Adrenal gland (tissue), 5 donors: ENCODE measurements at regions not wholly inside any gene's neighbourhood (a gene's known extent, or its start where the extent isn't known, plus 50 kb on each side); places are given as distances from the start of the nearest gene placed in this dataset.

Experiments
- CTCF ChIP-seq, 6 experiments: fragments of 450-650 bp in 4 of 6; fragments of 200-600 bp in 2 of 6; sonication (generic) in 1 of 6; IDR thresholded peaks; 1 replicate in 5 of 6; 2 replicates in 1 of 6; pipeline versions ENCODE4 v1.5.1 to v1.8.0; 2016 to 2021; ENCODE audit warnings: antibody characterized with exemption in 6 of 6, mild to moderate bottlenecking in 2 of 6, moderate library complexity in 1 of 6
- POLR2A ChIP-seq, 2 donors: fragments of 450-650 bp; IDR thresholded peaks; one replicate each; pipeline ENCODE4 v1.6.1; 2017; ENCODE audit warnings: antibody characterized with exemption in 2 of 2, mild to moderate bottlenecking in 2 of 2, moderate library complexity in 1 of 2
- donor health status: DM: no; HTN: no; CAD: no.

DNA sequence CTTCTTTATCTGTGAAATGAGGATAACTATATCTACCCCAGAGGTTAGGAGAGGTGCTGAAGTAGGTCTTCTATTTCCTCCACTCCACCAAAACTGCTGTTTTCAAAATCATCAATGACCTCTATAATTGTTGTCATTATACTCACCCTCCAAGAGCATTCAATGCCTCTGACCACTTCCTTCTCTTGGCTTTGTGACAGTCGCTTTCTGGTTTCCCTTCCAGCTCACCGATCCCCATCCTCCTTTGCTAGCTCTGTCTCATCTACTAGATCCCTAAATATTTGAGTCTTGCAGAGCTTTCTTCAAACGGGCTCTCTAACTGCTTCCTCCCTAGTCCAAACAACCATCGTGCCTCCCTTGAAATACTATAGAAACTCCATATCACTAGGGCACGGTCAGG, 153.5 kb downstream of the RPLP1 start:
- TF ChIP-seq CTCF (IDR thresholded peaks at IDR 0.05) (no peak), POLR2A (IDR thresholded peaks at IDR 0.05) (no peak)
